ENCODE measurements at regions not wholly inside any gene's neighbourhood (a gene's known extent, or its start where the extent isn't known, plus 50 kb on each side); places are given as distances from the start of the nearest gene placed in this dataset.
"Not testable (repeated sequence)": the region's sequence is repeated elsewhere in the genome, so short reads cannot be mapped to it uniquely, and the experiment has no call there.

DNA sequence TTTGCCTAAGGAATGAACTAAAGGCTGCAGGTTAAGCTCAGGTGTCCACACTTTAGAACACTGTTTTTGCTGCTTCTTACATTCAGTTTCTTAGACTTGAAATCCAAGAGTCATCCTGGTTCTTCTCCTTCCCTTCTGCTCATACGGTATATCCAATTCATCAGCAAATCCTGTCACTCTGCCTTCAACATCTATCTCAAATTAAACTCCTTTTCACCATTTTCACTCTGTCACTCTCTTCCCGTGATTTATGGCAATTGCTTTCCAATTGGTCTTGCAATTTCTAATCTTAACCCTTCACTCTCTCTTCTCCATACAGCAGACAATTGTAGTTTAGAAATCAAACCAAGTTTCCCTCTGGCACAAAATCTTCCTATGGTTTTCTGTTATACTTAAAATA lies 182.9 kb downstream of the MRPS30 start:
- TF ChIP-seq POLR2A (IDR thresholded peaks at IDR 0.05): no peak
- TF ChIP-seq, protein P1, sequence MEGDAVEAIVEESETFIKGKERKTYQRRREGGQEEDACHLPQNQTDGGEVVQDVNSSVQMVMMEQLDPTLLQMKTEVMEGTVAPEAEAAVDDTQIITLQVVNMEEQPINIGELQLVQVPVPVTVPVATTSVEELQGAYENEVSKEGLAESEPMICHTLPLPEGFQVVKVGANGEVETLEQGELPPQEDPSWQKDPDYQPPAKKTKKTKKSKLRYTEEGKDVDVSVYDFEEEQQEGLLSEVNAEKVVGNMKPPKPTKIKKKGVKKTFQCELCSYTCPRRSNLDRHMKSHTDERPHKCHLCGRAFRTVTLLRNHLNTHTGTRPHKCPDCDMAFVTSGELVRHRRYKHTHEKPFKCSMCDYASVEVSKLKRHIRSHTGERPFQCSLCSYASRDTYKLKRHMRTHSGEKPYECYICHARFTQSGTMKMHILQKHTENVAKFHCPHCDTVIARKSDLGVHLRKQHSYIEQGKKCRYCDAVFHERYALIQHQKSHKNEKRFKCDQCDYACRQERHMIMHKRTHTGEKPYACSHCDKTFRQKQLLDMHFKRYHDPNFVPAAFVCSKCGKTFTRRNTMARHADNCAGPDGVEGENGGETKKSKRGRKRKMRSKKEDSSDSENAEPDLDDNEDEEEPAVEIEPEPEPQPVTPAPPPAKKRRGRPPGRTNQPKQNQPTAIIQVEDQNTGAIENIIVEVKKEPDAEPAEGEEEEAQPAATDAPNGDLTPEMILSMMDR (IDR thresholded peaks at IDR 0.05): no peak
- no peaks in the 10 kb centered on the region for H3K4me1 ChIP-seq
- H3K9me3 ChIP-seq: peaks cover 0 to 23% (median 0%) of the 10 kb centered on the region in 4 donors
- no peaks in the 10 kb centered on the region for H3K36me3 ChIP-seq
- H3K4me3 ChIP-seq: no peak overlapping the region
- H3K27me3 ChIP-seq: no peaks in the 10 kb centered on the region
- no peak for DNase-seq
- H3K27ac ChIP-seq: no peak overlapping the region

DNA sequence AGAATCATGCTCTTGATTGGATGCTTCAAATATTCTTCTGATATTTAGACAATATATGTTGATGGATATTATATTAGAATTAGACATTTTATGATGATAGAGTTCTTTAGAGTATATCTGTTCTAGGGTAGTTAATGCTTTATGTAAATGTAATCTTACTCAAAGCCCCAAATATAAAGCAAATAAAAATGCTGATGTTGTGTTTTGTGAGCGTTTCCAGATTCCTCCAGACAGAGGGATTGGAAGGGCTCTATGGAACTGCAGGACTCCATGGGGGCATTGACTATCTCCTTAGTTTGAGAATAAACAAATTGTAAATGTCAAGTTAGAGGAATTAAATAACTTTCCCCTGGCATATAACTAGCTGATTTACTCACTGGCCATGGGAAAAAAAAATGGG lies 184.5 kb downstream of the MRPS30 start:
- Histone ChIP-seq H3K4me3 (no peak overlapping the region), H3K27ac (no peak overlapping the region), H3K27me3 (no peaks in the 10 kb centered on the region), H3K4me1 (no peaks in the 10 kb centered on the region), H3K9me3 (peaks cover 0 to 23% (median 0%) of the 10 kb centered on the region in 4 donors), H3K36me3 (no peaks in the 10 kb centered on the region)
- no peak for DNase-seq
- TF ChIP-seq POLR2A (IDR thresholded peaks at IDR 0.05): no peak
- TF ChIP-seq, protein P1 (IDR thresholded peaks at IDR 0.05): no peak

DNA sequence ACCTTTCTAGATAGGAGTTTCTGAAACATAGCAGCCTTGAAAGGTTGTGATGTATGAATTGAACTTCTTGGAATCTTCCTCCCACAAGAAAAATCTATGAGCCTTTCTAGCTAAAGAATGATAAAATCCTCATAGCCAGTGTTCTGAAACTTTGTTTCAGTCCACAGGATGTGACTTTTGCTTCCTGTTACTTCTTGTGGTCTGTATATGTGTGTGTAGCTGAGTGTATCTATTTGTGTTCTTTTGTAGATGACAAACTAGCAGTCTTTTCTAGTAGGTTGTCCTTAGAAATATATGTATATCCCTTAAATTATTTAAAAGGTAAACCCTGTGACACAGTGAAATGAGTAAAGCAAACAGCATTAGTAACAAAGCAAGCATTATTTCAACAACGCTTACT lies 188.8 kb downstream of the MRPS30 start:
- no peak for TF ChIP-seq POLR2A (IDR thresholded peaks at IDR 0.05)
- TF ChIP-seq, protein P1 (IDR thresholded peaks at IDR 0.05): no peak
- H3K27ac ChIP-seq: no peak overlapping the region
- no peak overlapping the region for H3K4me3 ChIP-seq
- H3K36me3 ChIP-seq: no peaks in the 10 kb centered on the region
- H3K9me3 ChIP-seq: no peaks in the 10 kb centered on the region
- DNase-seq: no peak
- no peaks in the 10 kb centered on the region for H3K4me1 ChIP-seq
- no peaks in the 10 kb centered on the region for H3K27me3 ChIP-seq

DNA sequence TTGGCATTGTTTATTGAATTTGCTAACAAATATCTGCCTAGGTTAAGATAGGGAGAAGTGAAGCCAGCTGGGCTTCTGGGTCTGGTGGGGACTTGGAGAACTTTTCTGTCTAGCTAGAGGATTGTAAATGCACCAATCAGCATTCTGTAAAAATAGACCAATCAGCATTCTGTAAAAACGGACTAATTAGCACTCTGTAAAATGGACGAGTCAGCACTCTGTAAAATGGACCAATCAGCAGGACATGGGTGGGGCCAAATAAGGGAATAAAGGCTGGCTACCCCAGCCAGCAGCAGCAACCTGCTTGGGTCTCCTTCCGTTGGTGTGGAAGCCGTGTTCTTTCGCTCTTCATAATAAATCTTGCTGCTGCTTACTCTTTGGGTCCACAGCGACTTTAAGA lies 198.4 kb downstream of the MRPS30 start:
- DNase-seq, H3K9me3 ChIP-seq, H3K4me1 ChIP-seq, H3K27me3 ChIP-seq, H3K36me3 ChIP-seq, H3K27ac ChIP-seq, H3K4me3 ChIP-seq: not testable (repeated sequence)

DNA sequence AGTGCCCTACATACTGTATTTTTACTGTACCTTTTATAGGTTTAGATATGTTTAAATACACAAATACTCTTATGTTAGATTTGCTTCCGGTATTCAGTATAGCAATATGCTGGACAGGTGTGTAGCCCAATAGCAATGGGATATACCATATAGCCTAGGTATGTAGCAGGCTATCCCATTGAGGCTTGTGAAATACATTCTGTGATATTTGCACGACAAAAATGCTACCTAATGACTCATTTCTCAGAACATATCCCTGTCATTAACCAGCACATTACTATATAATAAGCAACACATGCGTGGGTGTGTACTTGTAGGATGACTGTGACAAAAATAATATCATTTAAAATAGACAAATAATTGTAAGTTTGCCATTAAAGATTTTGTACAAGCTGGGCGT lies 208.8 kb downstream of the MRPS30 start:
- Histone ChIP-seq H3K4me1 (no peaks in the 10 kb centered on the region), H3K36me3 (no peaks in the 10 kb centered on the region), H3K27me3 (no peaks in the 10 kb centered on the region), H3K4me3 (no peak overlapping the region), H3K9me3 (no peaks in the 10 kb centered on the region), H3K27ac (no peak overlapping the region)
- TF ChIP-seq POLR2A (IDR thresholded peaks at IDR 0.05): no peak
- TF ChIP-seq, protein P1 (IDR thresholded peaks at IDR 0.05): no peak
- no peak for DNase-seq

DNA sequence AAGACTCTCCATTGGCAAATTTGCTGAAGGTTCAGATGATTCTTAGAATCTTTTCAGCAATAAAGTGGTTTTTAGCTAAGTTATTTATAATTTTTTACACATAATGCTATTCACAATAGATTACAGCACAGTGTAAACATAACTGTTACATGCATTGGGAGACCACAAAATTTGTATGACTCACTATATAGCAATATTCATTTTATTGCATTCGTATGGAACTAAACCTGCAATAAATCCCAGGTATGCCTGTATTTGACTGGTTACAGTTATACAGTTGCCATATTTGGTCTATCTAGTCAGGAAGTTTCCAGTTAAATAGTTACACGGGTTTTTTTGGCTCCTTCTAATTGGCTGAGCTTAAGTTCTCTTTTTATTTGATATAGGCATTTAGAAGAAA lies 220.8 kb downstream of the MRPS30 start:
- no peaks in the 10 kb centered on the region for H3K27me3 ChIP-seq
- no peak for TF ChIP-seq POLR2A (IDR thresholded peaks at IDR 0.05)
- TF ChIP-seq, protein P1 (IDR thresholded peaks at IDR 0.05): no peak
- no peak for DNase-seq
- H3K9me3 ChIP-seq: no peaks in the 10 kb centered on the region
- no peaks in the 10 kb centered on the region for H3K36me3 ChIP-seq
- no peak overlapping the region for H3K4me3 ChIP-seq
- H3K4me1 ChIP-seq: no peaks in the 10 kb centered on the region
- no peak overlapping the region for H3K27ac ChIP-seq

Measured in Peyer's patch (tissue), 4 donors.